ENCODE measurements at regions not wholly inside any gene's neighbourhood (a gene's known extent, or its start where the extent isn't known, plus 50 kb on each side); places are given as distances from the start of the nearest gene placed in this dataset.

DNA sequence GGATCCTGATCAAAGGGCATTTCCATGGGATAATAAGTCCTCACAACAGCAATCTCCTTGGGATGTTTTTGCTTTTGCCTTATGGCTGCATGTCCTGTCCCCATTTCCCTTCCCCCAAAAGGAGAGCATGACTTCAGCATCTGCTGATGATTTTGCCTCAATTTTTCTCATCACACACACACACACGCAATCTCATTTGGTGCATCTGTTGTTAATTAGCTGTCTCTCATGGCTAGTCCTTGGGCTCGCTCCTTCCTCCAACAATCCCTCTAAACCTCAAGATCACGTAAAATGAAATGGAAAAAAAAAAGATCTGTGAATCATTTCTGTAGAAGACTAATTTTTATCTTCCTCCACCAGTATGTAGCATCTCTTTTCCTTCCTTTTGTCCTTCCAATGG is 153.6 kb downstream of the RBMX2 start:
- TF ChIP-seq, protein P1, sequence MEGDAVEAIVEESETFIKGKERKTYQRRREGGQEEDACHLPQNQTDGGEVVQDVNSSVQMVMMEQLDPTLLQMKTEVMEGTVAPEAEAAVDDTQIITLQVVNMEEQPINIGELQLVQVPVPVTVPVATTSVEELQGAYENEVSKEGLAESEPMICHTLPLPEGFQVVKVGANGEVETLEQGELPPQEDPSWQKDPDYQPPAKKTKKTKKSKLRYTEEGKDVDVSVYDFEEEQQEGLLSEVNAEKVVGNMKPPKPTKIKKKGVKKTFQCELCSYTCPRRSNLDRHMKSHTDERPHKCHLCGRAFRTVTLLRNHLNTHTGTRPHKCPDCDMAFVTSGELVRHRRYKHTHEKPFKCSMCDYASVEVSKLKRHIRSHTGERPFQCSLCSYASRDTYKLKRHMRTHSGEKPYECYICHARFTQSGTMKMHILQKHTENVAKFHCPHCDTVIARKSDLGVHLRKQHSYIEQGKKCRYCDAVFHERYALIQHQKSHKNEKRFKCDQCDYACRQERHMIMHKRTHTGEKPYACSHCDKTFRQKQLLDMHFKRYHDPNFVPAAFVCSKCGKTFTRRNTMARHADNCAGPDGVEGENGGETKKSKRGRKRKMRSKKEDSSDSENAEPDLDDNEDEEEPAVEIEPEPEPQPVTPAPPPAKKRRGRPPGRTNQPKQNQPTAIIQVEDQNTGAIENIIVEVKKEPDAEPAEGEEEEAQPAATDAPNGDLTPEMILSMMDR (IDR thresholded peaks at IDR 0.05): no peak
- TF ChIP-seq EZH2 (IDR thresholded peaks at IDR 0.05): no peak
